HG03135 (cell line): ENCODE measurements at regions not wholly inside any gene's neighbourhood (a gene's known extent, or its start where the extent isn't known, plus 50 kb on each side); places are given as distances from the start of the nearest gene placed in this dataset.

ENCODE experiments used
- ATAC-seq: cut with Tn5 transposase; IDR thresholded peaks from one replicate; pipeline ENCODE4 v1.9.1; 2021; ENCODE audit warnings: mild to moderate bottlenecking, moderate library complexity; ENCODE audit not compliant: unreplicated experiment

GRCh38 chr1:118253053-118253915 lies 68.3 kb upstream of the SPAG17 start:
- no peak for ATAC-seq

- no peak for ATAC-seq
Observed at GRCh38 chr1:118252624-118253023, 67.6 kb upstream of the SPAG17 start.

GRCh38 chr1:118250232-118250631 lies 65.2 kb upstream of the SPAG17 start:
- ATAC-seq = no peak

- ATAC-seq = no peak
Observed at GRCh38 chr1:118249641-118250040, 64.6 kb upstream of the SPAG17 start.

GRCh38 chr1:118247593-118247992 lies 62.6 kb upstream of the SPAG17 start:
- ATAC-seq = no peak

GRCh38 chr1:118246646-118247045 lies 61.6 kb upstream of the SPAG17 start:
- no peak for ATAC-seq

GRCh38 chr1:118244194-118244593 lies 59.2 kb upstream of the SPAG17 start:
- no peak for ATAC-seq

GRCh38 chr1:118243269-118243668 lies 58.2 kb upstream of the SPAG17 start:
- ATAC-seq = no peak
